HTR-8/SVneo (cell line): ENCODE measurements at regions not wholly inside any gene's neighbourhood (a gene's known extent, or its start where the extent isn't known, plus 50 kb on each side); places are given as distances from the start of the nearest gene placed in this dataset.
"Not testable (repeated sequence)": the region's sequence is repeated elsewhere in the genome, so short reads cannot be mapped to it uniquely, and the experiment has no call there.

Experiments
- DNase-seq: peaks from one replicate; pipeline ENCODE4 v3.0.0; 2011; ENCODE audit warnings: low spot score, mixed read lengths; ENCODE audit not compliant: insufficient read length
- FAIRE-seq: peaks from 2 replicates; lab custom pipeline; 2011; peaks lifted over from hg19 to GRCh38; lab: Jason Lieb, UNC

DNA sequence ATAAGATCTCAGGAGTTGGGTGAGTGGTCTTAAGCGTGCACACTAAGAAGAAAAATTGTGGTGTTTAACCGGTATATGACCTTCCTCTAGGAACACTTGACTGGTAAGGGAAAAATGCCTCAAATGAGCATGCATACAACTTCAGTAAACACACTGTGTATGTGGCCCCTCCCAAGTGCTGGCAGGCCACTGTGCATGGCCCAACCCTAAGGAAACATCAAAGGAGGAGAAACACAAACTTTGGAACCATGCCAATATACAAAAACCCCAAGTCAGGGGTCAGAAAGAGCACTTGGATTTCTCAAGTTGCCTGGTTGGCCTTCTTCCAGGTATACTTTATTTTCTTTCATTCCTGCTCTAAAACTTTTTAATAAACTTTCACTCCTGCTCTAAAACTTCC lies 308.9 kb upstream of the LRRTM4 start:
- DNase-seq = no peak
- no peak for FAIRE-seq

DNA sequence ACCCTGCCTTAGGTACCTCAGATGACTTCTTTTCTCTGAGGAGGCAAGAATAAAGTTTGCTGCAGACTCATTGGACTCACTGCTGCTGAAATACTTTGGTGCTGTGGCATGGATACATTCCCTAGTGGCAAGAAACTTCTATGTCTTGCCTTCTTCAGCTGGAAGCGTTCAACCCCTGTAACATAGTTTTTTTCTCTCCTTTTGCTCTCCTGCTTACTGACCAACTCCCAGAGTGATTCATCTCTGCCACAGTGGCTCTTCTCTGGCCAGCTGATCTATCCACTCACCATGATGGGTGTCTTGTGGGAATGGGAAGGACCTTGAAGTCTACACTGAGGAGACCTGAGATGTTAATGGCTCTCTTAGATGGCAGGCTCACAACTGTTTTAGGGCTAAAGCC lies 309.3 kb upstream of the LRRTM4 start:
- FAIRE-seq (no peak), DNase-seq (no peak)

DNA sequence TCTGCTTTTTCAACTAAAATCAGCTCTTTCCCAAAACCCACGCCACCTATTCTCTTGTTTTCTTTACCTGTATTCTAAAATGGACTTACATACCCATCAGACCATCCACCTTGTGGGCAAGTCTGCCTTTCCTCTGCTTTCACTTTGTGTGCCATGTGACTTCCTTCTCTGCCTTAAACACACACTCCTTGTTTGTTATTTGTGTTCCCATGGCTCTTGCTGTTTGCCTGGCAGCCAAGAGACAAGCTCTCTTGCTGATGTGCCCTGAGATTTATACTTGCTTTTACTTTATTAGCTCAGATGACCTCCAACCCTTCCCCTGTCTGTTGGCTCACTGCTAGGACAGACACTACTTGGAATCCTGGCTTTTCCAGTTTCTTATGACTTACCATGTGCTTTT lies 309.7 kb upstream of the LRRTM4 start:
- no peak for DNase-seq

DNA sequence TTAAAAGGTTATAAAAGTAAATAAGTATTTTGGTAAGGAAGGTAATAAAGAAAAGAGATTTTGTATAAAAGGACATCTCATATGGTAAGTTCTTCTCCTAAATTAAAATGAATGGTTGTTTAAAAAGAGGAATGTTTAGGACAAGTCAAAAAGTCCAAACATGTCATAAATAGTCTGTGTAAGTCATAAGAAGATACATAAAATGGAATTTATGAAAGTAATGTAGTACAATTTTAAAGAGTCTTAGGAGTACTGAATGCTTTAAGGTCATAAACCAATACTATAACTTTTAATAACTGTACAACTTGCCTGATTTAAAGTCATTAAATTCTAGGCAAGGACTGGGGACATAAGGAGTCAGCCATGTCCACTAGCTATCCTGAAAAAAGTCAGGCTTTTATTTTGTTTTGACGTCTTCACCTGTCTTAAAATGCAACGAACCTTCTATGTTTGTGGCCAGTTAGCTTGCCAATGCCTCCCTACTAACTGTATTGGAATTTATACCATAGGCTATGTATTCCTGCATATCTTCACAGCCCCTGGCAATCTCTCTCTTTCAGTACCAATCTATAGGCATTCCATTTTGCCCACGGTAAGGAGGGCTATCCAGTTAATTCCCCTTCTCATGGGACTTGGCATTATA lies 312.3 kb upstream of the LRRTM4 start:
- no peak for DNase-seq
- no peak for FAIRE-seq

More for the DNA sequence above, 309.7 kb upstream of the LRRTM4 start:
- FAIRE-seq = no peak

DNA sequence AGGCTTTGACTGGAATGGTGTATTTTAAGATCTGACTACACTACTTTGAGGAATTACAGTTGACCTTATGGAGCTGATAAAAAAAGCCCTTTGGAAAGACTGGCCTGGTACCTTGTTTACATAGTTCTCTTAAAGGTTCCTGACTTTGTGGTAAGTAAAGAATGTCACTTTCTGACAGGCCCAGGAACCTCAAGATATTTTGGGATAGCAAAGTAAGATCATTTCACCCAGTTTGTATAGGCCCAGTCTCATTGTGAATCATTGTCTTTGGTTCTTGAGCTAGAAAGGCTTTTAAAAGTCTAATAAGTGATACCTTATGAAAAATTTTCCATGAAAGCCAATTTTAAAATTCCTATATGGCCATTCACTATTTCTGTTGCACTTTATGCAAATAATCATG lies 316.3 kb upstream of the LRRTM4 start:
- DNase-seq (no peak), FAIRE-seq (no peak)

DNA sequence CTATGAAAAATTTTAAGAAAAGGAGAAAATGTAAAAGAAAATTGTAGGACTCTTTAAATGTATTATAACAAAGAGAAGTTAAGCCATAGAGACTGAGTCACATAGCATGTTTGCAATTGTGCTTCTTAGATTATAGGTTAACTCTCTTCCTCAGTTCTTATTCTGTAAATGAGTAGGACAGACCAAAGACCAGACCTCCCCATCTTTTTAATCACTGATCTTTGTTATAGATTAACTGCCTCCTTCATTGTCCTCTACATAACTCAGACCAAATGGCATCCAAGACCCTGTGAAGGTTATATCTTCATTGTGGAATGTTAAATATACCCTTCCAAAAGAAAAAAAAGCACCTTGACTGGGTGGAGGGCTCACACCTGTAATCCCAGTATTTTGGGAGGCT lies 316.9 kb upstream of the LRRTM4 start:
- DNase-seq (no peak), FAIRE-seq (no peak)

DNA sequence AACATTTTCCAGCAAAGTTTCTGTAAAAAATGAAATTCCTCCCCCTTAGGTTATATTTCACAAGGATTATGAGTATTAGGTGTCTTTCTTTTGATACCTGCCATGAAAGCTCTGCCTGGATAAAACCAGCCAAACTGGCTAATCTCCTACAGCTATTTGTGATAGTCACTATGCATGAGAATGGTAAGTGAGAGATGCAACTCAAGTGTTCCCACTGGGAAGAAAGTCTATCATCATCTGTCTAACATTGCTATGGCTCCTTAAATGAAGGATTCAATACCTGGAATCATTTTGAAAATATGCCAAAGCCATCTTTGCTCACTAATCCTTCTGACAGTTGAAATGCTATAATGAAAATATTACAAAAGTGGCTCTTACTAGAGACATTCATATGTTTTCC lies 339.9 kb upstream of the LRRTM4 start:
- no peak for FAIRE-seq

DNA sequence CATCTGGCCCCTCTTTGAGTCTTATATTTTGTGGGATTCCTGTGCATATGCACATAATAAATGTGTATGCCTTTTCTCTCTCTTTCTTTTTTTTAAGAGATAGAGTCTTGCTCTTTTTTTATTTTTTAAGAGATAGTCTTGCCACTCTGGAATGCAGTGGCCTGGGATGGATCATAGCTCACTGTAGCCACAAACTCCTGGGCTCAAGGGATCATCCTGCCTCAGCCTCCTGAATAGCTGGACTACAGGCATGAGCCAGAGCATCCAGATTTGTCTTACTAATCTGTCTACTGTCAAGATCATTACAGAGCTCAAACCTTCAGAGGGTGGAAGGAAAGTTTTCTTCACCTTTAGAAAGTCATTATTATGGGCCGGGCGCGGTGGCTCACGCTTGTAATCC lies 342.2 kb upstream of the LRRTM4 start:
- FAIRE-seq = no peak
- DNase-seq = no peak

More for the DNA sequence above, 339.9 kb upstream of the LRRTM4 start:
- no peak for DNase-seq

DNA sequence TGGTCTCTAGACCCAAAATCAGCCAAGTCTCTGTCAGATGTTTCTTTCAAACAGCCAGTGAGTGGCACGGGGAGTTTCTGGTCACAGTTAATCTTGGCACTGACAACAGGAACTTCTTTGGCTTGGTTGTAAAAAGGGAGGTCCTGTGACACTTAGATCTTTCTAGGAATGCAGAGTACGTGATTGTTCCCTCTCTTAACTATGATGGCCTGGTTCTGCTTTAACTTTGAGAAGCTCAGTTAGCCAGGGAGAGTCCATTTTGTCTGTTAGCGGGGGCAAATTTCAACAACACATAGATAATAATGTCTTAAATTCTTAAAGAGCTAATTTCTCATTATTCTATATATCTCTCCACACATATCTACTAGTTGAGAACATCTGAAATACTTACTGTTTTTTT lies 344.5 kb upstream of the LRRTM4 start:
- DNase-seq = no peak
- no peak for FAIRE-seq

DNA sequence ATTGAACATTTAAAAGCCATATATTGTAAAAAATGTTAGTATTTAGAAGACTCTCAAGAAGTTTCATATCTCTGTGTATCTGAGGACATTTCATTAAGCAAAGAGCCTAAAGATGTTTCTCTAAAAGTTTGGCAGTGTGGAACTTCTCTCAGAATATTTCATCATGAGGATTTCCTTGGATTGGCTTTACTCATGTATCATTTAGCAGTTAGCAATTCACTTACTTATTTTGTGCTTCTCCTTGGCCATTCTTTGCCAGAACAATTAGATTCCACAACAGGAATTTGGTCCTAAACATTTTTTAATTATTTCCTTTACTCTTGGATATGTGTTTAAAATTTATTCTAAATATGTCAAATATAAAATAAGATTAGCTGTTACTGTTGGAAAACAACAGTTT lies 345.0 kb upstream of the LRRTM4 start:
- FAIRE-seq = no peak
- no peak for DNase-seq

DNA sequence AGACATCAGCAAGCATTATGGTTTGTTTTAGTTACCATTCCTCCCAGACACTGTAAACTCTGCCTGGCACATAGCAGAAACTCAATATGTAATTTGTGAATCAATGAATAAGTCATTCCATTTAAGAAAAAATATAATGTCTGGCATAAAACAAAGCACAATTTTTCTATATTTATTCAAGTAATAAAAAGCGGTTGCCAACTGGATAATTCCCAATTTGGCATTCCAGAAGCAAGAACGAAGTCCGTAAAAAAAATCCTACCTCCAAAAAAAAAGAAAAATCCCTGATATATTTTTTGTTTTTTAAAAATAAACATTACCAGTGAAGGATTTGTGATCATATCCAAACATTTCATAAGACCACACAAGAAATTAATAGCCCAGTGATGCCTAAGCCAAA lies 351.3 kb upstream of the LRRTM4 start:
- DNase-seq = no peak
- no peak for FAIRE-seq

DNA sequence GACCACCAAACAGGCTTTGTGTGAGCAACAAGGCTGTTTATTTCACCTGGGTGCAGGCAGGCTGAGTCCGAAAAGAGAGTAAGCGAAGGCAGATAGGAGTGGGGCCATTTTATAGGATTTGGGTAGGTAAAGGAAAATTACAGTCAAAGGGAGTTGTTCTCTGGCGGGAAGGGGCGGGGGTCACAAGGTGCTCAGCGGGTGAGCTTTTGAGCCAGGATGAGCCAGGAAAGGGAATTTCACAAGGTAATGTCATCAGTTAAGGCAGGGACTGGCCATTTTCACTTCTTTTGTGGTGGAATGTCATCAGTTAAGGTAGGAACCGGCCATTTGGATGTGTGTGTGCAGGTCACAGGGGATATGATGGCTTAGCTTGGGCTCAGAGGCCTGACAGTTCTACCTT lies 378.0 kb upstream of the LRRTM4 start:
- DNase-seq, FAIRE-seq: not testable (repeated sequence)

DNA sequence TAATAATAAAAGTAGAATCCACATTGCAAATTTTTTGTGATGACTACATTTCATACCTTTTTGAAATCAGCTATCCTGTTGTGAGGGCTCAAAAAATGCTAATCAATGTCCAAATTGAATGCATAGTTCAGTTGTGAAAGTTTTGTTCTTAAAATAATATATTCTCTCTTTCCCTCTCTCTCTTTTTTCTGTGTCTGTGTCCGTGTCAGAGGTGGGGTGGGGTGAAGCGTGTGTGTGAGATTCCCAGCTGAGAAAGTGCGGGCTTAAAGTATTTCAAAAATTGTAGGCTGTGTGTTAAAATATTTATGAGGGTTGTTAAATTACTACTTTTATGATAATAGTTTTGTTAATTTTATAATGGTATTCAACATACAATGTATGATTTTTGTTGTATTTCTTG lies 388.0 kb upstream of the LRRTM4 start:
- no peak for FAIRE-seq
- no peak for DNase-seq

DNA sequence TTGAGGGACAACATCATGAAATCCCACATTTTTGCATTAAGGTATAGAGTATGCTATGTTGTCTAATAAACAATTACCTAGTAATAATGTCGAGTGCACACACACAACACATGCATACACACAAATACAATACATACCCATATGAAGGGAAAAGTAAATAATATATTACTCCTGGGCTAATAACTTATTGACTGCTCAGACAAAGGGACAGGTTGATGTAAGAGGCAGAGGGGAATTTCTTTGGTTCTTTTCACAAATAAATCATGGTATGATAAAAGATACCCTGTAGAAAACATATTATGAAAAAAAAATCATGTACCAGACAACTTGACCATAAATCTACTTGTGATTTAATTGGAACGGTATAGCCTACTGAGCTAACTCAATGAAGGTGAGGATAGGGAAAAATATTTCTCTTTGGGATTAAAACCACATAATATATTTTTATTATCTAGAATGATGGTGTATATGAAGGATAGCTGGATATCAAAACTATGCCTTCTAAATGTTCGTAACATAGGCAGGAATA lies 398.7 kb upstream of the LRRTM4 start:
- FAIRE-seq = no peak
- no peak for DNase-seq

DNA sequence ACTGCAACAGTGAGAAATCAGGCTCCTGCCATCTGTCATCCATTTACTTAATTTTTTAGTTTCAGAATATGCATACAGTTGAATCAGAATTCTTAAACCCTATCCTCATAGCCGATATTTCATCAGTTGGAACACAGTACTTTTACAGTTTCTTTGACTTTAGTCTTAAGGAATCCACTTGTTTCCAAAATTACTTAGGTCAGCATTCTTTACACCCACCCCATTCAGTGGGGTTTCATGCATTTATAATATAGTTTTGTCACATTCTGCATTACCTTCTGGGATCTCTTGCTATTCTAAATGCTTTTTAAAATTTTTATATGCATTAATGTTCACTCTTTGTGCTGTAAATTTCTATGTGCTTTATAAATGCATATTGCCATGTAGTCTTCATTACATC lies 400.4 kb upstream of the LRRTM4 start:
- DNase-seq = no peak
- FAIRE-seq = no peak

DNA sequence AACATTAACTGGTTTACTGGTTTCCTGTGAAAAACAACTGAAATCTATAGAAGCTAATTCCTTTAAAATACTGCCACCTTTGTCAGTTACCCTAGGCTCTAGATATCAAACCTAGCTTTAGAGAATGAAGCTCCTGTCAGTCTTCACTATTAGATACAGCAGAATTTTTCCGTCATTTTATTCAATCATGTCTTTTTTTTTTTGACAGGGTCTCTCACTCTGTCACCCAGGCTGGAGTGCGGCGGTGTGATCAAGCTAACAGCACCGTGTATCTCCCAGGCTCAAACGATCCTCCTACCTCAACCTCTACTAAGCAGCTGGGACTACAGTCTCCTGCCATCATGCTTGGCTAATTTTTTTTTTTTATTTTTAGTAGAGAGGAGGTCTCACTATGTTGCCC lies 415.2 kb upstream of the LRRTM4 start:
- no peak for DNase-seq
- FAIRE-seq = no peak

DNA sequence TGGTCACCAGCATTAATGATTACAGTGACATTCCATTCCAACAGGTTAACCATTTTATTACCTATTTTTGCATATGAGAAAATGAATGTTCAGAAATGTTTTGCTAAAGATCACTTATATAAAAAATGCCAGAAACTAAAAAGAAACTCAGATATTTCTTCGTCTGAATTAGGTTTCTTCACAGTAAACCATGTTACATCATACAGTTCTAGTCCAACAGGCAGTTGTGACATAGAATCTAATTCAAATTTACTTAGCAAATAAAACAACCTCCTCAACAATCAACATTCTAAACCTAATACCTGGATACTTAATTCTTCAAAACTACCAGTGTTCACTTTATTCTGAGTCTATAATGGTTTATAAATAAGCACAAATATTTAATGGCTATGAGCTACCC lies 416.3 kb upstream of the LRRTM4 start:
- FAIRE-seq (no peak), DNase-seq (no peak)

DNA sequence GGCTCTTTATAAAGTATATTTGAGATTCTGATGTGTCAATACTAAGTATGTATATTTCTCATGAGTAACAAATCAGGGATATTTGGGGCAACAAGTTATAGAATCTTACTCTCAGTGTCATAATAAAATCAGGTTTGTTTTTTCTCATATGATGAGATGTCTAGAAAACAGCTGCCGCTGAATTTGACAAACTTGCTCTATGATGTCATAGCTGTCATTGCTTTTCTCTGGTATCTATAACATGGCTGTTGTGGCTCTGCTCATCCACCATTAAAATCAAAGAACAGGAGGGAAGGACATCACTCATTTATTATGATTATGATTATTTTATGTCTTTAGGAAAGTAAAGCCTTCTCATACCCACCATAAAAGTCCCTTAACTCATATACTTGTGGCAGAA lies 417.2 kb upstream of the LRRTM4 start:
- FAIRE-seq (no peak), DNase-seq (no peak)

DNA sequence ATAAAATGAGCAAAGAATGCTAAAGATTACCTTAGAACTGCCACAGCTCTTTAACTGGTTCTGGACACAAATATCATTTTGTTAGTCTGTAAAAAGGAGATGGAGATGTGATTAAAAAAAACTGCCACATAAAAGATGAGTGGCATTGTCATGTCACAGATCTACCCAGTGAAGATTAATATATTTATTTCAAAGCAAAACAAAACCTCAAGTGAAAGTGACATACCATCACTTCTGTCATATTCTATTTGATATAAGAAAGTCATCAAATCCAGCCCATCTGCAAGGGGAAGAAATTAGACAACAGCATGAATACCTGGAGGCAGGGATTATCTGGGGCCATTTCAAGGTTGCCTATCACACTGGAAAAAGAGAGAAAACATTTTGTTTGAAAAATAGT lies 417.6 kb upstream of the LRRTM4 start:
- no peak for FAIRE-seq

DNA sequence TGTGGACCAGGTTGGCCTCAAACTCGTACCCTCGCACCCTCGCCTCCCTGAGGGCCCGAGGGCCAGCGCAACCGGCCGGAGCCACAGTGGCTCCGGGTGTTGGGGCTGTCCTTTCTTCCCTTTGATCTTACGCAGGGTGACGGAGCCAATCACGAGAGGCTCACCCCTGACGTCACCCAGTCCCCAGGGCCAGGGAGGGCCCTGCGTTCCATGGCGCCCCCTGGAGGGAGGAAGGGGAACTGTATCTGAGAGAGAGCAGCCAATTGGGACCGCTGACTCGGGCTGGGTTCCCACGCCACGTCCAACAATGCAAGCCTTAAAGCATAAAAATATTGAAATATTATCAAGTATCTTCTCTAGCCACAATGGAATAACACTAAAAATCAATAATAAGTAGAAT lies 432.8 kb upstream of the LRRTM4 start:
- FAIRE-seq = no peak
- DNase-seq = no peak

More for the DNA sequence above, 417.6 kb upstream of the LRRTM4 start:
- DNase-seq = no peak

DNA sequence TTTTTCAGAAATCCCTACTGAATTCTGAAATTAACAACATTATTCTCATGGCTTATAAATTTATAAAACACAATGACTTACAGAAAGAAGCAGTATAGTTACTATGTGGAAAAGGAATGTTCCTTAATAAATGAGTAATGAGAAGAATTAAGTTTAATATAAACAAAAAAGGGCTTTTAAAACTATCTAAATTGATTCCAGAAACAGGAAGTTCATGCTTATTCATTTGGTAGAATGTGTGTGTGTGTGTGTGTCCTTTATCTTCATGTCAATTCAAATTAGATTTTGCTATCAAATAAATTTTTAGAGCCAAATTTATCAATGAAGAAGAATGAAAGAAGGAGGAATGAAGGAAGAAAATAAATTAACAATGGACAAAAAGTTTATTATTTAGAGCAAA lies 440.8 kb upstream of the LRRTM4 start:
- FAIRE-seq (no peak), DNase-seq (no peak)

DNA sequence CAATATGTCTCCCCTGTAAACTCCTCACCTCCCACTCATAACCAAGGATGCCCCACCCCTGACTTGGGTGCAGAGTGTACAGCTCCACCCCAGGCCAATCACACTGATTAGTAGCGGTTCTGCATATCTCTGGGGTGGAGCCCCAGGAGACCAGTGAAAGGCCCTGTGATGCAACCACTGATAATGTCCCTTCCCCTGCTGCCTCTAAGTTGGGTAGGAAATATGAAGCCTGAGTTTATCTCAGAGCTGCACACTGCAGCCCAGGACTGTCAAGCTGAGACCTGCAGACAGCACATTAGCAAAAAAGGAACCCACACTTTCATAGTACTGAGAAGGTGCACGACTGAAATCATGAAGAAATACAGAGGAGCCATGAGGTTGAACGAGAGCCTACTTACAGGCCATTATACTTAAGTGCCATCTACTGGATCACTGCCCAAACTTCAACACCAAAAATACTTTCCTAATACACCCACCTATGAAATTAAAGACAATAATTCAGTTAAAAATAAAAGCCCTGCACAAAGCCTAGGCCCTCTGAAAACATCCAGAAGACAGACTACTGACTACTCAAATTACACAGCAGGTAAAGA lies 455.4 kb upstream of the LRRTM4 start:
- DNase-seq = no peak
- FAIRE-seq = no peak
